ENCODE measurements at regions not wholly inside any gene's neighbourhood (a gene's known extent, or its start where the extent isn't known, plus 50 kb on each side); places are given as distances from the start of the nearest gene placed in this dataset.

DNA sequence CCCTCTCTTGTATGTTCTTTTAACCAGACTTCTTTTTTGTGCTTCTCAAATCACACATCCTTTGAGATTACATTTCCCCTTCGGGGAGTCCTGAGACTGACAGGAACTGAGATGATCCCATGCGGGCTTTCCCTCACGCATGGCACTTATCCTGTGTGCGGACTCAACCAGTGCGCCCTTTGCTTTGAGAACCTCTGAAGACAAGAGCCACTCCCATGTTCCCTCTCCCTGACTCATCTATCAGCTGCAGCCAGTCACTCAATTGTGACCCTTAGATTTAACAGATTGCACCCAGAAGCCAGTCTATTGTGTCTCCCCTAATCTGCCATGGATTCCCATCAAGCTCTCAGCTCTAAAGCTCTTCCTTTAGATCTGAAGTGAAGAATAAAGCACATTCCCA is 353.9 kb upstream of the MEOX2 start:
- H3K4me1 ChIP-seq (ENCODE audit: control insufficient read depth, extremely low read depth, insufficient read depth, low read length): no peaks in the 10 kb centered on the region
- H3K4me2 ChIP-seq (ENCODE audit: extremely low read depth, insufficient read depth, low read length): no peak overlapping the region
- H4K20me1 ChIP-seq (ENCODE audit: control insufficient read depth, extremely low read depth, insufficient read depth, low read length): no peaks in the 10 kb centered on the region
- no peaks in the 10 kb centered on the region for H3K27me3 ChIP-seq (ENCODE audit: control insufficient read depth, insufficient read depth, low read length)
- DNase-seq (ENCODE audit: low read depth in 2 of 2): no peak
- H3K4me3 ChIP-seq (replicated peaks in 1 of 4; ENCODE audit: control extremely low read depth in 1 of 4, insufficient read depth in 1 of 4, low read depth in 3 of 4, low read length in 4 of 4): no peak overlapping the region
- no peak overlapping the region for H3K9ac ChIP-seq (ENCODE audit: insufficient read depth, low read length)
- TF ChIP-seq, protein P1, sequence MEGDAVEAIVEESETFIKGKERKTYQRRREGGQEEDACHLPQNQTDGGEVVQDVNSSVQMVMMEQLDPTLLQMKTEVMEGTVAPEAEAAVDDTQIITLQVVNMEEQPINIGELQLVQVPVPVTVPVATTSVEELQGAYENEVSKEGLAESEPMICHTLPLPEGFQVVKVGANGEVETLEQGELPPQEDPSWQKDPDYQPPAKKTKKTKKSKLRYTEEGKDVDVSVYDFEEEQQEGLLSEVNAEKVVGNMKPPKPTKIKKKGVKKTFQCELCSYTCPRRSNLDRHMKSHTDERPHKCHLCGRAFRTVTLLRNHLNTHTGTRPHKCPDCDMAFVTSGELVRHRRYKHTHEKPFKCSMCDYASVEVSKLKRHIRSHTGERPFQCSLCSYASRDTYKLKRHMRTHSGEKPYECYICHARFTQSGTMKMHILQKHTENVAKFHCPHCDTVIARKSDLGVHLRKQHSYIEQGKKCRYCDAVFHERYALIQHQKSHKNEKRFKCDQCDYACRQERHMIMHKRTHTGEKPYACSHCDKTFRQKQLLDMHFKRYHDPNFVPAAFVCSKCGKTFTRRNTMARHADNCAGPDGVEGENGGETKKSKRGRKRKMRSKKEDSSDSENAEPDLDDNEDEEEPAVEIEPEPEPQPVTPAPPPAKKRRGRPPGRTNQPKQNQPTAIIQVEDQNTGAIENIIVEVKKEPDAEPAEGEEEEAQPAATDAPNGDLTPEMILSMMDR (conservative IDR thresholded peaks at IDR 0.05 in 1 of 2, IDR thresholded peaks at IDR 0.05 in 1 of 2; ENCODE audit: low read depth in 1 of 2, low read length in 2 of 2): no peak
- TF ChIP-seq EZH2 (IDR thresholded peaks at IDR 0.05; ENCODE audit: low read length, missing control alignments): no peak
- H3K9me3 ChIP-seq (ENCODE audit: control insufficient read depth, insufficient read depth, low read depth, low read length): no peaks in the 10 kb centered on the region
- no peak overlapping the region for H3K27ac ChIP-seq (ENCODE audit: insufficient read depth, low read length)
- no peak overlapping the region for H2AFZ ChIP-seq (ENCODE audit: low read length)
- H3K36me3 ChIP-seq (ENCODE audit: control insufficient read depth, insufficient read depth, low read length): no peaks in the 10 kb centered on the region
- H3K79me2 ChIP-seq (ENCODE audit: control insufficient read depth, insufficient read depth, low read length): no peaks in the 10 kb centered on the region

DNA sequence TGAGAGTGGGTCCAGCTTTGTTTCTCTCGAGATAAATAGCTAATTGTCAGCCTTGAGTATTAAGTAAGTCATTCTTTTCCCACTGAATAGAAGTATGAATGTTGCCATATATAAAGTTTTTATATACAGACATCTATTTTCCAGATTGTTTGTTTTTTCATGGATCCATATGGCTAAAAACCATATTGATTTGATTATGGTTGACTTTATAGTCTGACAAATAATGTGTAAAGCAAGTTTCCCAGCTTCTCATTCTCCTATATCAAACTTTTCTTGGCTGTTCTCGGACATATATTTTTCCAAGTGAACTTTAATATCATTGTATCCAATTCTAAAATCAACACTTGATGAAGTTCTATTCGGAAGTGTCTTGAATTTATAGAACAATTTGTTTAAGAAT is 352.4 kb upstream of the MEOX2 start:
- DNase-seq (ENCODE audit: low read depth in 2 of 2): no peak
- Histone ChIP-seq H3K79me2 (ENCODE audit: control insufficient read depth, insufficient read depth, low read length) (no peaks in the 10 kb centered on the region), H3K4me1 (ENCODE audit: control insufficient read depth, extremely low read depth, insufficient read depth, low read length) (no peaks in the 10 kb centered on the region), H3K4me2 (ENCODE audit: extremely low read depth, insufficient read depth, low read length) (no peak overlapping the region), H4K20me1 (ENCODE audit: control insufficient read depth, extremely low read depth, insufficient read depth, low read length) (no peaks in the 10 kb centered on the region), H3K27ac (ENCODE audit: insufficient read depth, low read length) (no peak overlapping the region), H3K9ac (ENCODE audit: insufficient read depth, low read length) (no peak overlapping the region), H3K9me3 (ENCODE audit: control insufficient read depth, insufficient read depth, low read depth, low read length) (no peaks in the 10 kb centered on the region), H3K27me3 (ENCODE audit: control insufficient read depth, insufficient read depth, low read length) (no peaks in the 10 kb centered on the region), H2AFZ (ENCODE audit: low read length) (no peak overlapping the region), H3K36me3 (ENCODE audit: control insufficient read depth, insufficient read depth, low read length) (no peaks in the 10 kb centered on the region), H3K4me3 (replicated peaks in 1 of 4; ENCODE audit: control extremely low read depth in 1 of 4, insufficient read depth in 1 of 4, low read depth in 3 of 4, low read length in 4 of 4) (no peak overlapping the region)
- TF ChIP-seq, protein P1 (conservative IDR thresholded peaks at IDR 0.05 in 1 of 2, IDR thresholded peaks at IDR 0.05 in 1 of 2; ENCODE audit: low read depth in 1 of 2, low read length in 2 of 2): no peak
- TF ChIP-seq EZH2 (IDR thresholded peaks at IDR 0.05; ENCODE audit: low read length, missing control alignments): no peak

DNA sequence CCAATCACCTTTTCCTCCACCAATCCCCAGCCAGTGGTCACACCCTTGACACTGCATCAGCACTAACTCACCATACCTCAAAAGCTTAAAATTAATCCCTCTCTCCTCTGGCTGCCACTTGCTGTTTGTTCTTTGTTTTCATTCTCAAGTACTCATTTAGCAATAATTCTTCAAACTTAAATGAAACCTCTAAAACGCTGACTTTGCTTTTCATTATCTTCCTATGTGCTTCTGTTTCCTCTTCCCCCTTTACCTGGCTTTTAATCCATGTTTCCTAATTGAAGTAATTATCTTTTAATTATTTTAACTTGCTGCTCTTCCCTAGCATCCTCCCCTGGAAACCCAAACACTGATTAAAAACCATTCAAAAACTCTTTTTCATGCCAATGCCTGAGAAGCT is 348.9 kb upstream of the MEOX2 start:
- Histone ChIP-seq H3K9ac (ENCODE audit: insufficient read depth, low read length) (no peak overlapping the region), H3K4me2 (ENCODE audit: extremely low read depth, insufficient read depth, low read length) (no peak overlapping the region), H3K27me3 (ENCODE audit: control insufficient read depth, insufficient read depth, low read length) (no peaks in the 10 kb centered on the region), H3K4me1 (ENCODE audit: control insufficient read depth, extremely low read depth, insufficient read depth, low read length) (no peaks in the 10 kb centered on the region), H3K79me2 (ENCODE audit: control insufficient read depth, insufficient read depth, low read length) (no peaks in the 10 kb centered on the region), H4K20me1 (ENCODE audit: control insufficient read depth, extremely low read depth, insufficient read depth, low read length) (no peaks in the 10 kb centered on the region), H3K9me3 (ENCODE audit: control insufficient read depth, insufficient read depth, low read depth, low read length) (no peaks in the 10 kb centered on the region), H3K4me3 (replicated peaks in 1 of 4; ENCODE audit: control extremely low read depth in 1 of 4, insufficient read depth in 1 of 4, low read depth in 3 of 4, low read length in 4 of 4) (no peak overlapping the region), H2AFZ (ENCODE audit: low read length) (no peak overlapping the region), H3K27ac (ENCODE audit: insufficient read depth, low read length) (no peak overlapping the region), H3K36me3 (ENCODE audit: control insufficient read depth, insufficient read depth, low read length) (no peaks in the 10 kb centered on the region)
- TF ChIP-seq, protein P1 (conservative IDR thresholded peaks at IDR 0.05 in 1 of 2, IDR thresholded peaks at IDR 0.05 in 1 of 2; ENCODE audit: low read depth in 1 of 2, low read length in 2 of 2): no peak
- DNase-seq (ENCODE audit: low read depth in 2 of 2): no peak
